Neuron (in vitro differentiated cells): ENCODE measurements at regions not wholly inside any gene's neighbourhood (a gene's known extent, or its start where the extent isn't known, plus 50 kb on each side); places are given as distances from the start of the nearest gene placed in this dataset.
"Not testable (repeated sequence)": the region's sequence is repeated elsewhere in the genome, so short reads cannot be mapped to it uniquely, and the experiment has no call there.

Source experiments
- H2AFZ ChIP-seq: one replicate; pipeline ENCODE4 v1.6.1; 2013; ENCODE audit warnings: low read depth, mild to moderate bottlenecking, inconsistent platforms, low read length, moderate library complexity
- H3K27me3 ChIP-seq: one replicate; pipeline ENCODE4 v1.6.1; 2013; ENCODE audit warnings: low read length; ENCODE audit not compliant: insufficient read depth
- H3K36me3 ChIP-seq: one replicate; pipeline ENCODE4 v1.6.1; 2013; ENCODE audit warnings: low read length; ENCODE audit not compliant: insufficient read depth
- H3K4me1 ChIP-seq: one replicate; pipeline ENCODE4 v1.6.1; 2013; ENCODE audit warnings: low read length; ENCODE audit not compliant: insufficient read depth
- H3K4me3 ChIP-seq: 2 replicates; pipeline ENCODE4 v1.5.1; 2013; ENCODE audit warnings: mild to moderate bottlenecking, low read length, moderate library complexity
- H3K9me3 ChIP-seq: one replicate; pipeline ENCODE4 v1.6.1; 2013; ENCODE audit warnings: low read length

DNA sequence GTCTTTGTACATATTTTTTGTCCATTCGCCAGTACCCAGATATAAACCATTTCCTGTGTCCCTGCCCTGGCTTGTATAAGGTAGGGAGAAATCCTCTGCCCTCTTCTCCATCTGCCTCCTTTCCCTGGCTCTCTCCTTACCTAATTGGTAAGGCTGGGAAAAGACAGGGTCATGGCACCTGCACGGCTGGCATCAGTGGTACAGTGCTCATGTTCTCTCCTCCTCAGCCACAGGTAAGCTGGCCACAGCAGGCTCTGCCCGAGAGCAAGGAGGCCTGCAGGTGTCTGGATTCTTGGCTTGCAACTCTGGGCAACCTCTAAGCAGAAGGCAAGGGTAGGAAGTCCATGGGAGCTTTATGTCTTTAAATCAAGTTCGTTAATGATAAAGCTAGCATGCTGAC lies 419.9 kb downstream of the BUD13 start:
- Histone ChIP-seq H3K36me3 (no peaks in the 10 kb centered on the region), H3K4me3 (no peak overlapping the region), H3K4me1 (peaks cover 2% of the 10 kb centered on the region), H3K9me3 (no peaks in the 10 kb centered on the region), H3K27me3 (peaks cover 3% of the 10 kb centered on the region), H2AFZ (no peak overlapping the region)

DNA sequence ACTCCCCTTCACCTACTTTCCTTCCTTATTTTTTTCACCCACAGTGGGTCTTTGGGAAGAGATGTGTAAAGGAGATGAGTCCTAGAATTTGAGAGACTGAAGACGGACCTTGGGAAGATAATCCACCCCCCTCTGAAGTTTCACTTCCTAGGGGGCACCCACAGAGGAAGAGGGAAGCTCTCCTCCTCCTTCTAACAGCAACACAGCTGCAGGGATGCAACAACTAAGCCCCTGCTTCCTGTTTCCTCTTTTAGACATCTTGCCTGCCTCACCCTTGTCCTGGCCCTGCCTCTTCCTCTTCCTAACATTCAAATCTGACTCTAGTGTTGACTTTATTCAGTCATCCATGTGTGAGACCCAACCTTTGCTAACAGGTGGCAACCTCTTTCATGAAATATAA lies 424.6 kb downstream of the BUD13 start:
- H3K27me3 ChIP-seq, result no peaks in the 10 kb centered on the region
- no peak overlapping the region for H2AFZ ChIP-seq
- H3K4me3 ChIP-seq, result no peak overlapping the region
- H3K4me1 ChIP-seq, result peaks cover 2% of the 10 kb centered on the region
- H3K36me3 ChIP-seq, result no peaks in the 10 kb centered on the region
- H3K9me3 ChIP-seq, result no peaks in the 10 kb centered on the region

DNA sequence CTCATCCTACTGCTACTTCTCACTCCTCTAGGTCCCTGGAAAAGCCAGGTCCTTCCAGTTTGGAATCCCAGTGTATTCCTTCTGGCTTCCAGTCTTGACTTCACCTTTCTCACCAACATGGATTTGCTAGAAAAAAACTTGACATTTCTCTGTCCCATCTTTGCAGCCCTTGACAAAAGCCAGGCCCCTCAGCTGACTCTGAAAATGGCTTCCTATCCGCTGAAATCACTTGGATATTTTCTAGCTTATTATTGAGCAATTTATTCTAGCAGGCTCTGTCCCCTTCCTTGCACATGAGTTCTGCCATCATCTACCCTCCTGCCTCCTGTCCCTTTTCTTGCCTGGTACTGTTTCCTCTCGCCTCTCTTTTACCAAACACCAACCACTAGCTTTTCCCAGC lies 427.2 kb downstream of the BUD13 start:
- H3K4me3 ChIP-seq, result no peak overlapping the region
- H3K9me3 ChIP-seq, result no peaks in the 10 kb centered on the region
- no peaks in the 10 kb centered on the region for H3K27me3 ChIP-seq
- peaks cover 2% of the 10 kb centered on the region for H3K4me1 ChIP-seq
- H3K36me3 ChIP-seq, result no peaks in the 10 kb centered on the region
- no peak overlapping the region for H2AFZ ChIP-seq

DNA sequence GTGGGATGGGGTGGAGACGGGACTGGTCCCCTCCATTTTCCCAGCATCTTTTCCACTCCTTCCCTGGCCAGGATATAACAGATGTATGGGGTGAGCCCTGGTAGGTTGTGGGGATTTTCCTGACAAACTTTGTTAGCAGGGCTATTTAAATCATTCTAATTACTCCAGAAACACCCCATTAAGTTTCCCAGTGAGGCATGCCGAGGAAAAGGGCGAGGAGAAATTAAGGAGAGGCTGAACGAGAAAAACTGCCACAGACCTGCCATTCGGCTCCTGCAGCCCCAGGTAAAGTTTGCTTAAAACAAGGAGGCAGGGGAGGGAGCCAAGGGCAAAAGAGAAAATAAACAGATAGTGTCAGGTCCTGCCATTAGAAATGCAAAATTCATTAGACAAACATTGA lies 428.2 kb downstream of the BUD13 start:
- Histone ChIP-seq H2AFZ (no peak overlapping the region), H3K9me3 (no peaks in the 10 kb centered on the region), H3K4me1 (peaks cover 2% of the 10 kb centered on the region), H3K36me3 (no peaks in the 10 kb centered on the region), H3K4me3 (no peak overlapping the region), H3K27me3 (no peaks in the 10 kb centered on the region)

DNA sequence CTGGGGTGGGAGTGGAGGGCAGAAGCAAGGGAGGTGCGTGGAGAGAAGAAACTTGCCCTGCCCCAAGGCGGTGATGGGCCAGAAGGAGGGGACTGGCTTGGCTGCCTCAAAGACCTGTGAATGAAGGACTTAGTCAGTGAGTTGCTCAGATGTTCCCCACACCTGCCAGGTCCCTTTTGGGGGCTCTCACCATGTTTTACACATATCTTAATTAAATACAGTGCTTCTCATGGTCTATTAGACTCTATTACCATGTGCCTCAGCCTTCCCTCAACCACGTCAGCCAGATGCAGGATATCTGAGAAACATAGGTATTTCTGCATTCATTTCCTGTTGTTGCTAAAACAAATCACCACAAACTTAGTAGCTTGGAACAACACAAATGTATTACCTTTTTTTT lies 429.5 kb downstream of the BUD13 start:
- Histone ChIP-seq H3K4me3 (no peak overlapping the region), H3K36me3 (no peaks in the 10 kb centered on the region), H3K9me3 (no peaks in the 10 kb centered on the region), H2AFZ (no peak overlapping the region), H3K4me1 (no peaks in the 10 kb centered on the region), H3K27me3 (no peaks in the 10 kb centered on the region)

DNA sequence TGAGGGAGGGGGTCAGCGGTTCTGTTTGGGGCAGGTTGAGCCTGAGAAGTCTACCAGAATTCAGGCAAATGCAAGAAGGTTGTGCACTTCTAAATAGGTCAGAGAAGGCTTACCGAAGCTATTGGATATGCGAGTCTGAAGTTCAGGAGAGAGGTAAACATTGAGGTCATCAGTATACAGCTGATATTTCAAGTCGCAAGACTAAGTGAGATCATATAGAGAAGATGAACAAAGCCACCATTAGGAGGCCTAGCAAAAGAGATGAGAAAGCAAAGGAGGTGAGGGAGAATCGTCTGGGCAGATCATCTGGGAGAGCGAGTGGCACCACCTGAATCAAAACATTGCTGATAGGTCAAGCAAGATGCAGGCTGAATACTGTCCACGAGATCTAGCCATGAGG lies 430.6 kb downstream of the BUD13 start:
- no peaks in the 10 kb centered on the region for H3K9me3 ChIP-seq
- no peaks in the 10 kb centered on the region for H3K27me3 ChIP-seq
- H3K4me3 ChIP-seq, result no peak overlapping the region
- H3K36me3 ChIP-seq, result no peaks in the 10 kb centered on the region
- no peak overlapping the region for H2AFZ ChIP-seq
- H3K4me1 ChIP-seq, result no peaks in the 10 kb centered on the region

DNA sequence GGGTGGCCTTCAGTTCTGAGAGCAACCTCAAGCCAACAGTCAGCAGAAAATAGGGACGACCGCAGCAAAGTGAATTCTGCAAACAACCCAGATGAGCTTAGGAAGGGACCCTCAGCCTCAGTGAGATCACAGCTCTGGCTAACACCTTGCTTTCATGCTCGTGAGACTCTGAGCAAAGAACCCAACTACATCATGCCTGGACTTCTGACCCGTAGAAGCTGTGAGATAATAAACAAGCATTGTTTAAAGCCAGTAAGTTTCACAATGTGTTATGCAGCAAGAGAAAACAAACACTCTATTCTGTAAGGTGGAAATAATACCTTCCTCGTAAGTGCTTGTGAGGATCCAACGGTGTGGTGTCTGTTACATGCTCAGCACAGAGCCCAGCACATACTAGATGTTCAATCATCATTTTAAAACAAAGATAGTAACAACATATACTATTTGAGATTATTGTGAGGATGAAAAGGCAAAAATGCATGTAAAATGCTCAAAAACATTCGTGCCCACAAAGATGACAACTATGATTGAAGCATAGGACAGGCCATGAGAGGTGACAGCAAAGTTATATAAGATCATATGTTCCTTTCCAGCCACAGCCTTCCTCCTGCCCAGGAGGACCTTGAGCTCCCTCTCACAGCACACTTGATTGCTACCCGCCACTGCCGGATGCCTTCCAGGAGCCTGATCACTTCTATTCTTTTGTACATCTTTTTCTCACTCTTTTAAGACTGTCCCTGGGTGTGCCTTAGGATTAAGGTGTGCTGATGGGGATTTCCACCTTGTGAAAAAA lies 433.3 kb downstream of the BUD13 start:
- H3K27me3 ChIP-seq, result no peaks in the 10 kb centered on the region
- H3K4me3 ChIP-seq, result no peak overlapping the region
- no peaks in the 10 kb centered on the region for H3K36me3 ChIP-seq

DNA sequence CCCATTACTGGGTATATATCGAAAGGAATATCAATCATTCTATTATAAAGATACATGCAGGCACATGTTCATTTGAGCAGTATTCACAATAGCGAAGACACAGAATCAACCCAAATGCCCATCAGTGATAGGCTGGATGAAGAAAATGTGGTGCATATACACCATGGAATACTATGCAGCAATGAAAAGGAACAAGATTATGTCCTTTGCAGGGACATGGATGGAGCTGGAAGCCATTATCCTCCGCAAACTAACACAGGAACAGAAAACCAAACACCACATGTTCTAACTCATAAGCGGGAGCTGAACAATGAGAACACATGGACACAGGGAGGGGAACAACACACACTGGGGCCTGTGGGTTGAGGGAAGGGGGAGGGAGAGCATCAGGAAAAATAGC lies 434.3 kb downstream of the BUD13 start:
- H3K36me3 ChIP-seq, H3K27me3 ChIP-seq, H3K4me3 ChIP-seq, H3K9me3 ChIP-seq, H2AFZ ChIP-seq, H3K4me1 ChIP-seq: not testable (repeated sequence)

More for the DNA sequence above, 433.3 kb downstream of the BUD13 start:
- Histone ChIP-seq H2AFZ (no peak overlapping the region), H3K4me1 (no peaks in the 10 kb centered on the region), H3K9me3 (no peaks in the 10 kb centered on the region)

DNA sequence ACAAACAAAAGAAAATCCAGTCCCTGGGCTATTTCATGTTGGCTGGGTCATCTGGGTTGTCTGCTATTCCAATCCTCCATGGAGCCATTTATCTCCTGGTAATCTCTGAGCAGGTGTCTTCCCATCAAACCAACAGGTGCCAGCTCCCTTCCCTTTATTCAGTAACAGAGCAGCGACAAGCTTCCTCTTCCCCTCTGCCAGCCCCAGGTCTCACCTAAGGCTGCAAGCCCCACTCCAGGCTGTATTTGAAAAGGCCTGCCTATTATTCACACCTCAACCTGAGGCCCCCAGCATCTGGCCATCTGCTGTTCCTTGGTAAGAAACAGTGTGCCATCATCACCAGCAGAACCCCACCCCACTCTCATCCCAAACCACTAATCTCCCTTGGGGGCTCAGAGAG lies 436.2 kb downstream of the BUD13 start:
- no peak overlapping the region for H3K4me3 ChIP-seq
- no peak overlapping the region for H2AFZ ChIP-seq
- no peaks in the 10 kb centered on the region for H3K4me1 ChIP-seq
- H3K27me3 ChIP-seq, result no peaks in the 10 kb centered on the region
- no peaks in the 10 kb centered on the region for H3K36me3 ChIP-seq
- no peaks in the 10 kb centered on the region for H3K9me3 ChIP-seq

DNA sequence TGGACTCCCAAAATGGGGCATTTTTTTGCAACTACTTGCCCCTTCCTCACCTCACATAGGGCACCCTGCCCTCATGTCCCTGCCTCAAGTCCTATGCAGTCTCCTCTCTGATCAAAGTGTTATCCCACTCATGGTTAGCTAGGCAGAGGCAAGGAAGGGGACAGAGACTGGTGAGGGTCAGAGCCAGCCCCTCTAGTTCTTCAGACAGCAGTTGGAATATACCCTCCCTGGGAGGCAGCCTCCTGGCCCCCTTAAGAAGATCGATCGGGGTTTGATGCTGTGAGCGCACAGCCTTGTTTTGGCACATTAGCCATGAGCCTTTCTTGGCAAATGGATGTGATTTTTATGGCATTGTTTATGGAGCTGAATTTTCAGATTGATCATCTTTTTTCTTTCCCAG lies 436.9 kb downstream of the BUD13 start:
- H3K4me1 ChIP-seq, result no peaks in the 10 kb centered on the region
- no peaks in the 10 kb centered on the region for H3K9me3 ChIP-seq
- H3K27me3 ChIP-seq, result no peaks in the 10 kb centered on the region
- no peak overlapping the region for H2AFZ ChIP-seq
- H3K36me3 ChIP-seq, result no peaks in the 10 kb centered on the region
- H3K4me3 ChIP-seq, result no peak overlapping the region

DNA sequence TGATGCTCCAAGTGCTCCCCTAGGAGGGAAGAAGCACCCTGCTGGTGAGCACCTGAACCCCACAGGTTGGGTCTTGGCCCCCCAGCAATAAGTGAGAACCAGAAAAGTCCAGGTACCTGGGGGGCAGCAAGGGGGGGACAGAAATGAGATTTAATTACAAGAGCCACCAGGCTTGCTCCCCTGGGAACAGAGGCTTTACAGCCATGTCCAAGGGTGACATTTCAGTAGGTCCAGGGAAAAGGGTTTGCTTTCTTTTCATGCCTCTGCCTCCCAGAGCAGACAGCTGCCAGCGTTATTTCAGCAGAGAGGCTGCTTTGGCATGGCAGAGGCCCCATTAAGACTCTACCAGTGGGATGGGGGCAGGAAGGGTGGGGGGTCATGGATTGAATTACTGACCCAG lies 437.7 kb downstream of the BUD13 start:
- no peaks in the 10 kb centered on the region for H3K27me3 ChIP-seq
- H3K4me3 ChIP-seq, result no peak overlapping the region
- H3K9me3 ChIP-seq, result no peaks in the 10 kb centered on the region
- no peaks in the 10 kb centered on the region for H3K4me1 ChIP-seq
- H2AFZ ChIP-seq, result no peak overlapping the region
- H3K36me3 ChIP-seq, result no peaks in the 10 kb centered on the region

DNA sequence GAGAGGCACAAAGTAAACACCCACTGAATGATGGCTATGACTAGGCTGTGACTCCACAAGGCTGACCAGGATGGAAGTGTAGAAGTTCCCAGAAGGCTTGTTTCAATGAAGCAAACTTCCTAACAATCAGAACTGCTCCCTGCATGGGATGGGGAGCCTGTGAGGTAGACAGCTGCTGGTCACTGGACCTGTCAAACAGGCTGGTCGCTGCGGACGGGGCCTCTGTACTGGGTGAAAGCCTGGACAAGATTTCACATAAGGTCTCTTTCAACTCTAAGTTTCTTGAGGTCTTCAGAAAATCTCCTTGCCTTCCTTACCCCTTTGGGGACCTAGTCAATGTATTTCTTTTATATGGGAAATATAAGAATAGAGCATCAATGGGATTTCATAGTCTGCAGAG lies 438.2 kb downstream of the BUD13 start:
- H3K9me3 ChIP-seq, result no peaks in the 10 kb centered on the region
- H3K36me3 ChIP-seq, result no peaks in the 10 kb centered on the region
- H3K4me1 ChIP-seq, result no peaks in the 10 kb centered on the region
- H3K4me3 ChIP-seq, result no peak overlapping the region
- no peak overlapping the region for H2AFZ ChIP-seq
- no peaks in the 10 kb centered on the region for H3K27me3 ChIP-seq

DNA sequence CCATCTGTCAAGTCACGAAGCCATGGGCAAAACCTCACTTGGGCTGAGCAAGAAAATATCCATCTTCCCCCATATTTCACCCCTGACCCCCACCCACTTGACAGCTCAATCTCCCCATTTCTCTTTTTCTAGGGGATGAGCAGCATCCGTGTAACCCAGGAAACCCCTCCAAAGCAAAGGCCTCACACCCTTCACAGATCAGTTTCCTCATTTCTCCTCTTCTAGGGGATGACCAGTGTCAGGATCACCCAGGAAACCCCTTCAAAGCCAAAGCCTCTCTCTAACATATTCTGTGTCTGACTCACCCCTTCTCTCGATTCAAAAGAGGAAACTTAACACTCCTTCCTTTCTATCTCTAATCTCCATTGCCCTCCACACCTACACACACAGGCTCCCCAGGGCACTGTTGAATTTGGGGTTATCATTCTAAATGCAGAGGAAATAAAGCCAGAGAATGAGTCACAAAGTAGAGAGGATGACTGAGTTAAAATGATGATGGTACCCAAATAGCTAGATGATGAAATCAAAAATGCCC lies 439.7 kb downstream of the BUD13 start:
- H3K36me3 ChIP-seq, result no peaks in the 10 kb centered on the region
- H3K27me3 ChIP-seq, result no peaks in the 10 kb centered on the region
- no peak overlapping the region for H2AFZ ChIP-seq
- H3K9me3 ChIP-seq, result no peaks in the 10 kb centered on the region
- no peaks in the 10 kb centered on the region for H3K4me1 ChIP-seq
- no peak overlapping the region for H3K4me3 ChIP-seq

DNA sequence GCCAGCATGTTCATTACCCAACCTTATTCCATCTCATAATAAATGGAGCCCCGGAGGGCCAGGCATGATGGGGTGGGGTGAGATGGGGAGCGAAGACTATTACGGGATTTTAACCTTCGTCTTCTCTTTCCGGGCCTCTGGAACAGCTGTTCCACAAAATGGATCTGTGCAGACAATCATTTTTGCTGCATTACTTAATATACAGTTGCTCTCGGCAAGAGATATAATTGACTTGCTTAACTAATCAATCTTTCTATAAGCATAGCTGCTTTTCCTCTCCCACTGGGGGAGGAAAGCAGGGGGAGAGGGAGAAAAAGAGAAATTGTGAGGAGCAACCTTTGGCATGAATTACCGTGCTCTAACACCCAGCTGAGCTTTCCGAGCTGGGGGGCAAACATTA lies 440.4 kb downstream of the BUD13 start:
- Histone ChIP-seq H3K9me3 (no peaks in the 10 kb centered on the region), H3K4me1 (no peaks in the 10 kb centered on the region), H3K27me3 (no peaks in the 10 kb centered on the region), H3K4me3 (no peak overlapping the region), H2AFZ (no peak overlapping the region), H3K36me3 (no peaks in the 10 kb centered on the region)
